Endodermal cell (in vitro differentiated cells): ENCODE measurements at regions not wholly inside any gene's neighbourhood (a gene's known extent, or its start where the extent isn't known, plus 50 kb on each side); places are given as distances from the start of the nearest gene placed in this dataset.
A peak's percentile ranks its signal among the peaks of the same experiment; 100 is the strongest.

Experiments used
- DNase-seq: peaks from one replicate; pipeline ENCODE4 v3.0.0-alpha.2; 2017
- H3K27ac ChIP-seq: 2 replicates; pipeline ENCODE4 v1.5.1; 2013; ENCODE audit warnings: mild to moderate bottlenecking, low read depth, low read length, moderate library complexity
- H3K27me3 ChIP-seq: 2 replicates; pipeline ENCODE4 v1.6.1; 2013; ENCODE audit warnings: mild to moderate bottlenecking, low read length, moderate library complexity; ENCODE audit not compliant: insufficient read depth, control insufficient read depth, poor library complexity, severe bottlenecking
- H3K36me3 ChIP-seq: 2 replicates; pipeline ENCODE4 v1.7.0; 2013; ENCODE audit warnings: mild to moderate bottlenecking, low read length, moderate library complexity; ENCODE audit not compliant: control insufficient read depth, insufficient read depth
- H3K4me1 ChIP-seq: one replicate; pipeline ENCODE4 v1.7.0; 2013; ENCODE audit warnings: low read length; ENCODE audit not compliant: control insufficient read depth, insufficient read depth
- H3K4me3 ChIP-seq: 2 replicates; pipeline ENCODE4 v1.5.1; 2013; ENCODE audit warnings: mild to moderate bottlenecking, low read length, moderate library complexity
- H3K9ac ChIP-seq: 2 replicates; pipeline ENCODE4 v1.6.1; 2013; ENCODE audit warnings: mild to moderate bottlenecking, low read length, moderate library complexity; ENCODE audit not compliant: poor library complexity, severe bottlenecking; ENCODE audit errors: extremely low read depth
- H3K9me3 ChIP-seq: 2 replicates; pipeline ENCODE4 v1.6.1; 2013; ENCODE audit warnings: mild to moderate bottlenecking, low read length, moderate library complexity; ENCODE audit not compliant: control insufficient read depth
- H3K27ac Mint-ChIP-seq: 2 replicates; pipeline ENCODE4 v1.8.0; 2020; ENCODE audit warnings: mixed read lengths
- H3K27me3 Mint-ChIP-seq: 2 replicates; pipeline ENCODE4 v1.8.0; 2021; ENCODE audit warnings: mild to moderate bottlenecking, mixed read lengths; ENCODE audit not compliant: insufficient read depth
- H3K36me3 Mint-ChIP-seq: 2 replicates; pipeline ENCODE4 v1.8.0; 2020; ENCODE audit warnings: low read depth, mixed read lengths
- H3K4me1 Mint-ChIP-seq: 2 replicates; pipeline ENCODE4 v1.8.0; 2020; ENCODE audit warnings: mixed read lengths
- H3K4me3 Mint-ChIP-seq: 2 replicates; pipeline ENCODE4 v1.8.0; 2020; ENCODE audit warnings: mild to moderate bottlenecking, moderate library complexity, mixed read lengths
- H3K9me3 Mint-ChIP-seq: 2 replicates; pipeline ENCODE4 v1.8.0; 2020; ENCODE audit warnings: mild to moderate bottlenecking, mixed read lengths
- WGBS, 2 experiments: methylation state at CpG; one replicate each; pipeline versions ENCODE4 v1.1.5 to v1.1.7; 2013; ENCODE audit warnings: missing lambda C conversion rate in 2 of 2, mixed read lengths in 1 of 2; ENCODE audit not compliant: insufficient coverage in 1 of 2, insufficient read length in 1 of 2; 5-methylcytosine and 5-hydroxymethylcytosine counted together
- TF ChIP-seq, protein P1 (sequence below): fragments of 200-600 bp; sonication (generic); conservative IDR thresholded peaks from 2 replicates; pipeline ENCODE4 v1.5.0; 2021; ENCODE audit warnings: antibody characterized with exemption, mild to moderate bottlenecking

DNA sequence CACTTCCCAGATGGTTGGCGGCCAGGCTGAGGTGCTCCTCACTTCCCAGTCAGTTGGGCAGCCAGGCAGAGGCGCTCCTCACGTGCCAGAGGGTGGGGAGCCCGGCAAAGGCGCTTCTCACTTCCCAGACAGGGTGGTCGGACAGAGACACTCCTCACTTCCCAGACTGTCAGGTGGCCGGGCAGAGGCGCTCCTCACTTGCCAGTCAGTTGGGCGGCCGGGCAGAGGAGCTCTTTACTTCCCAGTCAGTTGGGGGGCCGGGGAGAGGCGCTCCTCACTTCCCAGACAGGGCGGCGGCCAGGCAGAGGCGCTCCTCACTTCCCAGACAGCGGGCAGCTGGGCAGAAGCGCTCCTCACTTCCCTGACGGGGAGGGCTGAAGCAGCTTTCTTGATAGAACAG, 143.0 kb upstream of the ARID2 start:
- no peak overlapping the region for H3K4me3 ChIP-seq
- no peaks in the 10 kb centered on the region for H3K4me1 ChIP-seq
- Mint-ChIP-seq H3K36me3 (no peaks in the 10 kb centered on the region), H3K9me3 (peaks cover 26% of the 10 kb centered on the region), H3K27me3 (peaks cover 36% of the 10 kb centered on the region), H3K4me3 (no peak overlapping the region), H3K4me1 (peaks cover 13% of the 10 kb centered on the region), H3K27ac (no peak overlapping the region)
- peaks cover 17% of the 10 kb centered on the region for H3K27me3 ChIP-seq
- no peak for DNase-seq
- peaks cover 22% of the 10 kb centered on the region for H3K9me3 ChIP-seq
- no peak overlapping the region for H3K27ac ChIP-seq
- H3K36me3 ChIP-seq, result no peaks in the 10 kb centered on the region
- TF ChIP-seq, protein P1, sequence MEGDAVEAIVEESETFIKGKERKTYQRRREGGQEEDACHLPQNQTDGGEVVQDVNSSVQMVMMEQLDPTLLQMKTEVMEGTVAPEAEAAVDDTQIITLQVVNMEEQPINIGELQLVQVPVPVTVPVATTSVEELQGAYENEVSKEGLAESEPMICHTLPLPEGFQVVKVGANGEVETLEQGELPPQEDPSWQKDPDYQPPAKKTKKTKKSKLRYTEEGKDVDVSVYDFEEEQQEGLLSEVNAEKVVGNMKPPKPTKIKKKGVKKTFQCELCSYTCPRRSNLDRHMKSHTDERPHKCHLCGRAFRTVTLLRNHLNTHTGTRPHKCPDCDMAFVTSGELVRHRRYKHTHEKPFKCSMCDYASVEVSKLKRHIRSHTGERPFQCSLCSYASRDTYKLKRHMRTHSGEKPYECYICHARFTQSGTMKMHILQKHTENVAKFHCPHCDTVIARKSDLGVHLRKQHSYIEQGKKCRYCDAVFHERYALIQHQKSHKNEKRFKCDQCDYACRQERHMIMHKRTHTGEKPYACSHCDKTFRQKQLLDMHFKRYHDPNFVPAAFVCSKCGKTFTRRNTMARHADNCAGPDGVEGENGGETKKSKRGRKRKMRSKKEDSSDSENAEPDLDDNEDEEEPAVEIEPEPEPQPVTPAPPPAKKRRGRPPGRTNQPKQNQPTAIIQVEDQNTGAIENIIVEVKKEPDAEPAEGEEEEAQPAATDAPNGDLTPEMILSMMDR, result no peak
- 87 to 96% methylated on average over 7 to 18 of the region's 18 CpGs for WGBS, 2 experiments
- no peak overlapping the region for H3K9ac ChIP-seq

DNA sequence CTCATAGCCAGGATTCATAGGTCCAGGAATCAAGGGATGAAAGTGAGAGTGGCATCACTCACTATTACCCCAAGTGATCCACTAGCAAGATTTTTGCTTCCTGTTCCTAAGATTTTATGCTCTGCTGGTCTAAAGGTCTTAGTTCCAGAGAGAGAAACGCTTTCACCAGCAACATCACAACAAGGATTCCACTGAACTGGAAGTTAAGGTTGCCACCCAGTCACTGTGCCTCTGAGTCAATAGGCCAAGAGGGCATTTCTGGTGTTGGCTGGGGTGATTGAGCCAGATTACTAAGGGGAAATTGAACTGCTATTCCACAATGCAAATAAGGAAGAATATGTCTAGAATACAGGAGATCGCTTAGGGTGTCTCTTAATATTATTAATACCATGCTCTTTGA, 142.5 kb upstream of the ARID2 start:
- DNase-seq, result no peak
- Histone ChIP-seq H3K4me1 (no peaks in the 10 kb centered on the region), H3K9me3 (peaks cover 22% of the 10 kb centered on the region), H3K9ac (no peak overlapping the region), H3K27ac (no peak overlapping the region), H3K36me3 (no peaks in the 10 kb centered on the region), H3K27me3 (peaks cover 19% of the 10 kb centered on the region), H3K4me3 (peak overlapping the region; percentile 17)
- H3K9me3 Mint-ChIP-seq, result peaks cover 26% of the 10 kb centered on the region
- H3K36me3 Mint-ChIP-seq, result no peaks in the 10 kb centered on the region
- no peak overlapping the region for H3K4me3 Mint-ChIP-seq
- peaks cover 37% of the 10 kb centered on the region for H3K27me3 Mint-ChIP-seq
- WGBS, 2 experiments, result 94 to 100% methylated on average over 1 of the region's 2 CpGs
- no peak overlapping the region for H3K27ac Mint-ChIP-seq
- TF ChIP-seq, protein P1, result no peak
- H3K4me1 Mint-ChIP-seq, result peaks cover 13% of the 10 kb centered on the region

DNA sequence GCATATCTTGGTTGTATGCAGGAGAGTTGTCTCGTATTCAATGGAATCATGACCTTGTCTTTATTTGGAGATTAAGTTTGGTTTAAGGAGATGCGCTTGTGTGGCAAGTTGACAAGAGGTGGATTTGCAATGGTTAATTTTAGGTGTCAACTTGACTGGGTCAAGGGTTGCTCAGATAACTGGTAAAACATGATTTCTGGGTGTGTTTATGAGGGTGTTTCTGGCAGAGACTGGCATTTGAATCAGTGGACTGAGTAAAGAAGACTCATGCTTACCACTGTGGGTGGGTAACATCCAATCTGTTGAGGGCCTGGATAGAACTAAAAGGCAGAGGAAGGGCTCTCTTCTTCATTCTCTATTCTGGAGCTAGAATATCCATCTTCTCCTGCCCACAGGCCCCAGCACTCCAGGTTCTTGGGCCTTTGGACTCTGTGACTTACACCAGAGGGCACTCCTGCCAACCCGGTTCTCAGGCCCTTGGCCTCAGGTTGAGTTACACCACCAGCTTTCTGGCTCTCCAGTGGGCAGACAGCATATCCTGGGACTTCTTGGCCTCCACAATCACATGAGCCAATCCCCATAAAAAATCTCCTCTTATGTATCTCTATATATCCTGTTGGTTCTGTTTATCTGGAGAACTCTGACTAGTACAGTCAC, 141.5 kb upstream of the ARID2 start:
- no peak overlapping the region for H3K27ac Mint-ChIP-seq
- H3K36me3 Mint-ChIP-seq, result no peaks in the 10 kb centered on the region
- H3K9me3 Mint-ChIP-seq, result peaks cover 26% of the 10 kb centered on the region
- DNase-seq, result no peak
- Histone ChIP-seq H3K9me3 (peaks cover 22% of the 10 kb centered on the region), H3K36me3 (no peaks in the 10 kb centered on the region), H3K4me1 (no peaks in the 10 kb centered on the region), H3K4me3 (no peak overlapping the region), H3K27ac (no peak overlapping the region), H3K27me3 (peaks cover 26% of the 10 kb centered on the region), H3K9ac (no peak overlapping the region)
- WGBS, 2 experiments, result 94% methylated on average over 3 of the region's 3 CpGs; no CpG with 5 or more reads in 1 of the 2 experiments
- peaks cover 42% of the 10 kb centered on the region for H3K27me3 Mint-ChIP-seq
- H3K4me3 Mint-ChIP-seq, result no peak overlapping the region
- TF ChIP-seq, protein P1, result no peak
- H3K4me1 Mint-ChIP-seq, result peaks cover 7% of the 10 kb centered on the region
